CD14-positive monocyte (primary cell): ENCODE measurements at regions not wholly inside any gene's neighbourhood (a gene's known extent, or its start where the extent isn't known, plus 50 kb on each side); places are given as distances from the start of the nearest gene placed in this dataset.

ENCODE experiments used
- DNase-seq, 3 donors: peaks; one replicate each; pipeline ENCODE4 v3.0.0-alpha.2; 2011 to 2022
- H2AFZ ChIP-seq: 2 replicates; pipeline ENCODE4 v1.6.0; 2012; ENCODE audit warnings: mild to moderate bottlenecking, low read depth, low read length, inconsistent platforms; ENCODE audit not compliant: insufficient read depth, poor library complexity, severe bottlenecking
- H3K27ac ChIP-seq, 2 donors: 1 replicate in 1 of 2; 2 replicates in 1 of 2; pipeline ENCODE4 v1.5.1; 2012 to 2013; ENCODE audit warnings: low read length in 2 of 2, control low read depth in 1 of 2, inconsistent platforms in 1 of 2, low read depth in 1 of 2, mild to moderate bottlenecking in 1 of 2
- H3K27me3 ChIP-seq, 2 donors: one replicate each; pipeline versions ENCODE4 v1.6.0 to v1.6.1; 2011 to 2013; ENCODE audit warnings: low read length in 2 of 2; ENCODE audit not compliant: control insufficient read depth in 2 of 2, insufficient read depth in 2 of 2
- H3K36me3 ChIP-seq, 2 donors: replicated peaks in 1 of 2; 1 replicate in 1 of 2; 2 replicates in 1 of 2; pipeline versions ENCODE4 v1.5.1 to v1.6.1; 2012 to 2013; ENCODE audit warnings: low read length in 2 of 2, control low read depth in 1 of 2, inconsistent platforms in 1 of 2, mild to moderate bottlenecking in 1 of 2; ENCODE audit not compliant: insufficient read depth in 2 of 2, control insufficient read depth in 1 of 2
- H3K4me1 ChIP-seq, 2 donors: 1 replicate in 1 of 2; 2 replicates in 1 of 2; pipeline versions ENCODE4 v1.5.1 to v1.6.1; 2012 to 2013; ENCODE audit warnings: low read length in 2 of 2, control low read depth in 1 of 2, inconsistent platforms in 1 of 2, mild to moderate bottlenecking in 1 of 2, moderate library complexity in 1 of 2; ENCODE audit not compliant: insufficient read depth in 2 of 2, control insufficient read depth in 1 of 2
- H3K4me2 ChIP-seq: replicated peaks from 2 replicates; pipeline ENCODE3; 2012; ENCODE audit warnings: low read length, moderate library complexity, mild to moderate bottlenecking; ENCODE audit not compliant: poor library complexity, severe bottlenecking; ENCODE audit errors: extremely low read depth
- H3K4me3 ChIP-seq, 3 experiments: fragments of 200-600 bp in 1 of 3; sonication (generic) in 1 of 3; replicated peaks in 1 of 3; 1 replicate in 2 of 3; 2 replicates in 1 of 3; pipeline ENCODE4 v1.5.1; 2011 to 2013; ENCODE audit warnings: low read length in 3 of 3, mild to moderate bottlenecking in 3 of 3, control low read depth in 2 of 3, low read depth in 2 of 3, inconsistent platforms in 1 of 3, moderate library complexity in 1 of 3
- H3K79me2 ChIP-seq: 2 replicates; pipeline ENCODE4 v1.6.0; 2012; ENCODE audit warnings: mild to moderate bottlenecking, control low read depth, inconsistent platforms, low read length, moderate library complexity; ENCODE audit not compliant: insufficient read depth
- H3K9ac ChIP-seq: 2 replicates; pipeline ENCODE4 v1.6.0; 2017; ENCODE audit warnings: low read length, mild to moderate bottlenecking; ENCODE audit not compliant: insufficient read depth, poor library complexity, severe bottlenecking
- H3K9me3 ChIP-seq, 2 donors: replicated peaks in 1 of 2; 1 replicate in 1 of 2; 2 replicates in 1 of 2; pipeline versions ENCODE4 v1.5.1 to v1.6.1; 2012 to 2013; ENCODE audit warnings: low read length in 2 of 2, control low read depth in 1 of 2; ENCODE audit not compliant: control insufficient read depth in 1 of 2, insufficient read depth in 1 of 2
- H4K20me1 ChIP-seq: 2 replicates; pipeline ENCODE4 v1.6.0; 2012; ENCODE audit warnings: mild to moderate bottlenecking, low read length, control low read depth, moderate library complexity; ENCODE audit not compliant: insufficient read depth
- H3K27ac Mint-ChIP-seq, 7 donors: one replicate each; pipeline ENCODE4 v1.8.0; 2020; ENCODE audit warnings: mild to moderate bottlenecking in 7 of 7, mixed read lengths in 7 of 7, moderate library complexity in 6 of 7, inconsistent platforms in 2 of 7
- H3K27me3 Mint-ChIP-seq, 3 donors: one replicate each; pipeline ENCODE4 v1.8.0; 2021 to 2022; ENCODE audit warnings: low read depth in 3 of 3, mild to moderate bottlenecking in 3 of 3, mixed read lengths in 3 of 3, moderate library complexity in 3 of 3, inconsistent platforms in 1 of 3
- H3K36me3 Mint-ChIP-seq, 2 donors: one replicate each; pipeline ENCODE4 v1.8.0; 2020; ENCODE audit warnings: mixed read lengths in 2 of 2, inconsistent platforms in 1 of 2, mild to moderate bottlenecking in 1 of 2
- H3K4me1 Mint-ChIP-seq: one replicate; pipeline ENCODE4 v1.8.0; 2020; ENCODE audit warnings: mild to moderate bottlenecking, mixed read lengths
- H3K4me3 Mint-ChIP-seq, 2 donors: one replicate each; pipeline ENCODE4 v1.8.0; 2020; ENCODE audit warnings: mild to moderate bottlenecking in 2 of 2, mixed read lengths in 2 of 2, moderate library complexity in 1 of 2
- H3K9me3 Mint-ChIP-seq, 7 donors: one replicate each; pipeline ENCODE4 v1.8.0; 2020 to 2022; ENCODE audit warnings: mixed read lengths in 7 of 7, mild to moderate bottlenecking in 6 of 7, moderate library complexity in 6 of 7, inconsistent platforms in 2 of 7
- CTCF ChIP-seq: fragments of 200-600 bp; IDR thresholded peaks from one replicate; pipeline ENCODE4 v1.8.0; 2022; ENCODE audit warnings: antibody characterized with exemption, mild to moderate bottlenecking
- WGBS: methylation state at CpG from one replicate; pipeline ENCODE4 v1.1.5; 2013; ENCODE audit warnings: missing lambda C conversion rate; ENCODE audit not compliant: insufficient coverage; 5-methylcytosine and 5-hydroxymethylcytosine counted together
- intact Hi-C, 2 donors: fragments of 100-400 bp; cut with micrococcal nuclease; formaldehyde crosslinking; loops; one replicate each; pipeline versions ENCODE4 v1.15.0 to v1.15.1; 2023

- TF ChIP-seq CTCF = no peak
- Histone ChIP-seq H3K36me3 (no peaks in the 10 kb centered on the region), H3K4me3 (no peak overlapping the region), H4K20me1 (no peaks in the 10 kb centered on the region), H3K79me2 (no peaks in the 10 kb centered on the region), H3K4me1 (no peaks in the 10 kb centered on the region), H2AFZ (no peak overlapping the region), H3K9ac (no peak overlapping the region), H3K4me2 (no peak overlapping the region), H3K27ac (no peak overlapping the region), H3K9me3 (no peaks in the 10 kb centered on the region), H3K27me3 (peaks cover 0 to 3% of the 10 kb centered on the region in 2 donors)
- H3K27ac Mint-ChIP-seq = no peak overlapping the region
- intact Hi-C loops = no loop called here
- no peaks in the 10 kb centered on the region for H3K9me3 Mint-ChIP-seq
- H3K36me3 Mint-ChIP-seq = no peaks in the 10 kb centered on the region
- no peak overlapping the region for H3K4me3 Mint-ChIP-seq
- H3K4me1 Mint-ChIP-seq = no peaks in the 10 kb centered on the region
- H3K27me3 Mint-ChIP-seq = peaks cover 6 to 16% (median 8%) of the 10 kb centered on the region in 3 donors
- DNase-seq = no peak
- 91% methylated on average over 4 of the region's 7 CpGs for WGBS
These were observed 169.4 kb downstream of the MINAR1 start for GRCh38 chr15:79601405-79602086.

- no peak overlapping the region for H3K9ac ChIP-seq
- TF ChIP-seq CTCF = no peak
- no peak overlapping the region for H3K4me2 ChIP-seq
- Mint-ChIP-seq H3K36me3 (no peaks in the 10 kb centered on the region), H3K27ac (no peak overlapping the region), H3K4me3 (no peak overlapping the region), H3K9me3 (no peaks in the 10 kb centered on the region), H3K27me3 (peaks cover 7 to 17% (median 8%) of the 10 kb centered on the region in 3 donors), H3K4me1 (no peaks in the 10 kb centered on the region)
- no peaks in the 10 kb centered on the region for H3K79me2 ChIP-seq
- intact Hi-C loops = no loop called here
- peaks cover 0 to 3% of the 10 kb centered on the region in 2 donors for H3K27me3 ChIP-seq
- H3K36me3 ChIP-seq = no peaks in the 10 kb centered on the region
- H2AFZ ChIP-seq = no peak overlapping the region
- no peaks in the 10 kb centered on the region for H4K20me1 ChIP-seq
- no peak for DNase-seq
- no CpG with 5 or more reads among the region's 4 CpGs for WGBS
- H3K4me3 ChIP-seq = no peak overlapping the region
- H3K9me3 ChIP-seq = no peaks in the 10 kb centered on the region
- no peaks in the 10 kb centered on the region for H3K4me1 ChIP-seq
- H3K27ac ChIP-seq = no peak overlapping the region
These were observed 170.0 kb downstream of the MINAR1 start for GRCh38 chr15:79602180-79602579.
